WTC11 (cell line): ENCODE measurements at regions not wholly inside any gene's neighbourhood (a gene's known extent, or its start where the extent isn't known, plus 50 kb on each side); places are given as distances from the start of the nearest gene placed in this dataset.

Experiments used
- ATAC-seq: fragments of 200-7000 bp; cut with Tn5 transposase; 2 replicates; pipeline ENCODE4 v1.10.0; 2021; ENCODE audit warnings: mild to moderate bottlenecking, moderate library complexity
- CTCF ChIA-PET: fragments of 300-600 bp; sonication (Branson Sonifier 250); formaldehyde crosslinking; loops from one replicate; lab custom pipeline; 2021; ENCODE audit warnings: antibody characterized with exemption; lab: Charles Lee
- POLR2A ChIA-PET: fragments of 350-600 bp; sonication (Branson Sonifier 250); formaldehyde crosslinking; loops from one replicate; lab custom pipeline; 2021; ENCODE audit warnings: antibody characterized with exemption; lab: Charles Lee
- DNase-seq: peaks from one replicate; pipeline ENCODE4 v3.0.0; 2021; ENCODE audit warnings: low spot score
- H3K27ac Mint-ChIP-seq: 2 replicates; pipeline ENCODE4 v1.8.0; 2021; ENCODE audit warnings: mixed read lengths
- H3K27me3 Mint-ChIP-seq: 2 replicates; pipeline ENCODE4 v1.8.0; 2021; ENCODE audit warnings: low read depth, mild to moderate bottlenecking, moderate library complexity, mixed read lengths
- H3K36me3 Mint-ChIP-seq: 2 replicates; pipeline ENCODE4 v1.8.0; 2021; ENCODE audit warnings: mixed read lengths
- H3K4me1 Mint-ChIP-seq: 2 replicates; pipeline ENCODE4 v1.8.0; 2022; ENCODE audit warnings: mixed read lengths
- H3K4me3 Mint-ChIP-seq: 2 replicates; pipeline ENCODE4 v1.8.0; 2021; ENCODE audit warnings: mild to moderate bottlenecking, moderate library complexity, mixed read lengths
- H3K9me3 Mint-ChIP-seq: 2 replicates; pipeline ENCODE4 v1.8.0; 2021; ENCODE audit warnings: mixed read lengths
- EMX1 ChIP-seq: fragments of 250-450 bp; sonication (Bioruptor Pico); IDR thresholded peaks from 2 replicates; pipeline ENCODE4 v1.8.0; 2021; ENCODE audit warnings: mild to moderate bottlenecking
- FOXJ3 ChIP-seq: sonication (generic); formaldehyde crosslinking; IDR thresholded peaks from 2 replicates; pipeline ENCODE4 v1.9.0; 2021; ENCODE audit warnings: missing genetic modification reagents, mild to moderate bottlenecking, borderline replicate concordance
- JUN ChIP-seq: sonication (generic); formaldehyde crosslinking; IDR thresholded peaks from 2 replicates; pipeline ENCODE4 v1.8.0; 2023; ENCODE audit warnings: mild to moderate bottlenecking, missing genetic modification reagents
- MXD4 ChIP-seq: fragments of 250-450 bp; sonication (Bioruptor Pico); IDR thresholded peaks from 2 replicates; pipeline ENCODE4 v1.8.0; 2021; ENCODE audit warnings: mild to moderate bottlenecking, moderate library complexity, borderline replicate concordance
- OVOL2 ChIP-seq: fragments of 250-450 bp; sonication (Bioruptor Pico); IDR thresholded peaks from 2 replicates; pipeline ENCODE4 v1.9.0; 2021; ENCODE audit warnings: mild to moderate bottlenecking, borderline replicate concordance
- PRRX2 ChIP-seq: fragments of 250-450 bp; sonication (Bioruptor Pico); IDR thresholded peaks from 2 replicates; pipeline ENCODE4 v1.8.0; 2021; ENCODE audit warnings: mild to moderate bottlenecking
- SMAD4 ChIP-seq: sonication (generic); formaldehyde crosslinking; IDR thresholded peaks from 2 replicates; pipeline ENCODE4 v1.8.0; 2022; ENCODE audit warnings: mild to moderate bottlenecking, missing genetic modification reagents
- ZBTB21 ChIP-seq: sonication (generic); formaldehyde crosslinking; IDR thresholded peaks from 2 replicates; pipeline ENCODE4 v1.8.1; 2023; ENCODE audit warnings: mild to moderate bottlenecking, missing genetic modification reagents, borderline replicate concordance
- TF ChIP-seq, protein P1 (sequence below): fragments of 250-450 bp; sonication (Bioruptor Pico); IDR thresholded peaks from 2 replicates; pipeline ENCODE4 v1.9.0; 2021; ENCODE audit warnings: mild to moderate bottlenecking
- TF ChIP-seq, protein P2 (sequence below): fragments of 250-450 bp; sonication (Bioruptor Pico); IDR thresholded peaks from 2 replicates; pipeline ENCODE4 v1.9.0; 2021; ENCODE audit warnings: moderate library complexity, mild to moderate bottlenecking, inconsistent platforms, borderline replicate concordance
- TF ChIP-seq, protein P3 (sequence below): sonication (generic); formaldehyde crosslinking; IDR thresholded peaks from 2 replicates; pipeline ENCODE4 v1.8.1; 2023; ENCODE audit warnings: mild to moderate bottlenecking, missing genetic modification reagents, borderline replicate concordance
- TF ChIP-seq, protein P4 (sequence below): sonication (generic); formaldehyde crosslinking; conservative IDR thresholded peaks from 2 replicates; pipeline ENCODE4 v1.8.1; 2023; ENCODE audit warnings: mild to moderate bottlenecking, low read depth, missing genetic modification reagents, moderate library complexity
- TF ChIP-seq, protein P5 (sequence below): fragments of 250-450 bp; sonication (Bioruptor Pico); IDR thresholded peaks from 2 replicates; pipeline ENCODE4 v2.1.2; 2022; ENCODE audit warnings: mild to moderate bottlenecking, moderate library complexity
- TF ChIP-seq, protein P6 (sequence below): fragments of 250-450 bp; sonication (Bioruptor Pico); IDR thresholded peaks from 2 replicates; pipeline ENCODE4 v1.8.0; 2021; ENCODE audit warnings: mild to moderate bottlenecking

DNA sequence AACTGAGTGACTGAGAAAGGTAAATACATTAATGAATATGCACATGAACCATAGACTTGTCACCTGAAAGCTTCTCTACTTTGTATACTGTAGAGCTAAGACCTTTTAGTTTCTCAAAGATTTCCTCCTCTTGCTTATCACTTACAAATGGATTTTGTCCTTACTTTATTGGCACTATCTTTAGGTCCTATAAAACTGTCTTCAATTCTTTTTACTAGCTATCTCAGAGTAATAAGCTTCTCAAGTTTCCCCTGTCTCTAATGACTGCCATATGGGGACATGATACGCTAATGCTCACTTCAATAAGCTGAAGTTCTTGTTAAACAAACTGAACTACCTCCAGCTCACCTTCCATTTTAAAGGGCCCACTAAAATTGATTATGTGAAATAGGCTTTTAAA is 468.2 kb upstream of the CCDC196 start:
- Mint-ChIP-seq H3K27ac (no peak overlapping the region), H3K4me1 (peaks cover 8% of the 10 kb centered on the region), H3K4me3 (no peak overlapping the region), H3K27me3 (no peaks in the 10 kb centered on the region; the same call in 1 of the 2 replicates), H3K36me3 (peaks cover 3% of the 10 kb centered on the region), H3K9me3 (peaks cover 19% of the 10 kb centered on the region)
- ChIA-PET CTCF (no interaction called here), POLR2A (no interaction called here)
- no peak for ATAC-seq
- no peak for TF ChIP-seq ZBTB21 (CRISPR knock-in tag)
- no peak for TF ChIP-seq EMX1 (CRISPR knock-in tag)
- TF ChIP-seq, protein P1, sequence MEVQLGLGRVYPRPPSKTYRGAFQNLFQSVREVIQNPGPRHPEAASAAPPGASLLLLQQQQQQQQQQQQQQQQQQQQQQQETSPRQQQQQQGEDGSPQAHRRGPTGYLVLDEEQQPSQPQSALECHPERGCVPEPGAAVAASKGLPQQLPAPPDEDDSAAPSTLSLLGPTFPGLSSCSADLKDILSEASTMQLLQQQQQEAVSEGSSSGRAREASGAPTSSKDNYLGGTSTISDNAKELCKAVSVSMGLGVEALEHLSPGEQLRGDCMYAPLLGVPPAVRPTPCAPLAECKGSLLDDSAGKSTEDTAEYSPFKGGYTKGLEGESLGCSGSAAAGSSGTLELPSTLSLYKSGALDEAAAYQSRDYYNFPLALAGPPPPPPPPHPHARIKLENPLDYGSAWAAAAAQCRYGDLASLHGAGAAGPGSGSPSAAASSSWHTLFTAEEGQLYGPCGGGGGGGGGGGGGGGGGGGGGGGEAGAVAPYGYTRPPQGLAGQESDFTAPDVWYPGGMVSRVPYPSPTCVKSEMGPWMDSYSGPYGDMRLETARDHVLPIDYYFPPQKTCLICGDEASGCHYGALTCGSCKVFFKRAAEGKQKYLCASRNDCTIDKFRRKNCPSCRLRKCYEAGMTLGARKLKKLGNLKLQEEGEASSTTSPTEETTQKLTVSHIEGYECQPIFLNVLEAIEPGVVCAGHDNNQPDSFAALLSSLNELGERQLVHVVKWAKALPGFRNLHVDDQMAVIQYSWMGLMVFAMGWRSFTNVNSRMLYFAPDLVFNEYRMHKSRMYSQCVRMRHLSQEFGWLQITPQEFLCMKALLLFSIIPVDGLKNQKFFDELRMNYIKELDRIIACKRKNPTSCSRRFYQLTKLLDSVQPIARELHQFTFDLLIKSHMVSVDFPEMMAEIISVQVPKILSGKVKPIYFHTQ (CRISPR knock-in tag), result no peak
- TF ChIP-seq, protein P2, sequence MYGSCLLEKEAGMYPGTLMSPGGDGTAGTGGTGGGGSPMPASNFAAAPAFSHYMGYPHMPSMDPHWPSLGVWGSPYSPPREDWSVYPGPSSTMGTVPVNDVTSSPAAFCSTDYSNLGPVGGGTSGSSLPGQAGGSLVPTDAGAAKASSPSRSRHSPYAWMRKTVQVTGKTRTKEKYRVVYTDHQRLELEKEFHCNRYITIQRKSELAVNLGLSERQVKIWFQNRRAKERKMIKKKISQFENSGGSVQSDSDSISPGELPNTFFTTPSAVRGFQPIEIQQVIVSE (CRISPR knock-in tag), result no peak
- TF ChIP-seq SMAD4, result no peak
- no peak for TF ChIP-seq JUN (CRISPR knock-in tag)
- TF ChIP-seq, protein P3, sequence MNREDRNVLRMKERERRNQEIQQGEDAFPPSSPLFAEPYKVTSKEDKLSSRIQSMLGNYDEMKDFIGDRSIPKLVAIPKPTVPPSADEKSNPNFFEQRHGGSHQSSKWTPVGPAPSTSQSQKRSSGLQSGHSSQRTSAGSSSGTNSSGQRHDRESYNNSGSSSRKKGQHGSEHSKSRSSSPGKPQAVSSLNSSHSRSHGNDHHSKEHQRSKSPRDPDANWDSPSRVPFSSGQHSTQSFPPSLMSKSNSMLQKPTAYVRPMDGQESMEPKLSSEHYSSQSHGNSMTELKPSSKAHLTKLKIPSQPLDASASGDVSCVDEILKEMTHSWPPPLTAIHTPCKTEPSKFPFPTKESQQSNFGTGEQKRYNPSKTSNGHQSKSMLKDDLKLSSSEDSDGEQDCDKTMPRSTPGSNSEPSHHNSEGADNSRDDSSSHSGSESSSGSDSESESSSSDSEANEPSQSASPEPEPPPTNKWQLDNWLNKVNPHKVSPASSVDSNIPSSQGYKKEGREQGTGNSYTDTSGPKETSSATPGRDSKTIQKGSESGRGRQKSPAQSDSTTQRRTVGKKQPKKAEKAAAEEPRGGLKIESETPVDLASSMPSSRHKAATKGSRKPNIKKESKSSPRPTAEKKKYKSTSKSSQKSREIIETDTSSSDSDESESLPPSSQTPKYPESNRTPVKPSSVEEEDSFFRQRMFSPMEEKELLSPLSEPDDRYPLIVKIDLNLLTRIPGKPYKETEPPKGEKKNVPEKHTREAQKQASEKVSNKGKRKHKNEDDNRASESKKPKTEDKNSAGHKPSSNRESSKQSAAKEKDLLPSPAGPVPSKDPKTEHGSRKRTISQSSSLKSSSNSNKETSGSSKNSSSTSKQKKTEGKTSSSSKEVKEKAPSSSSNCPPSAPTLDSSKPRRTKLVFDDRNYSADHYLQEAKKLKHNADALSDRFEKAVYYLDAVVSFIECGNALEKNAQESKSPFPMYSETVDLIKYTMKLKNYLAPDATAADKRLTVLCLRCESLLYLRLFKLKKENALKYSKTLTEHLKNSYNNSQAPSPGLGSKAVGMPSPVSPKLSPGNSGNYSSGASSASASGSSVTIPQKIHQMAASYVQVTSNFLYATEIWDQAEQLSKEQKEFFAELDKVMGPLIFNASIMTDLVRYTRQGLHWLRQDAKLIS (CRISPR knock-in tag), result no peak
- no peak for TF ChIP-seq PRRX2 (CRISPR knock-in tag)
- TF ChIP-seq, protein P4, sequence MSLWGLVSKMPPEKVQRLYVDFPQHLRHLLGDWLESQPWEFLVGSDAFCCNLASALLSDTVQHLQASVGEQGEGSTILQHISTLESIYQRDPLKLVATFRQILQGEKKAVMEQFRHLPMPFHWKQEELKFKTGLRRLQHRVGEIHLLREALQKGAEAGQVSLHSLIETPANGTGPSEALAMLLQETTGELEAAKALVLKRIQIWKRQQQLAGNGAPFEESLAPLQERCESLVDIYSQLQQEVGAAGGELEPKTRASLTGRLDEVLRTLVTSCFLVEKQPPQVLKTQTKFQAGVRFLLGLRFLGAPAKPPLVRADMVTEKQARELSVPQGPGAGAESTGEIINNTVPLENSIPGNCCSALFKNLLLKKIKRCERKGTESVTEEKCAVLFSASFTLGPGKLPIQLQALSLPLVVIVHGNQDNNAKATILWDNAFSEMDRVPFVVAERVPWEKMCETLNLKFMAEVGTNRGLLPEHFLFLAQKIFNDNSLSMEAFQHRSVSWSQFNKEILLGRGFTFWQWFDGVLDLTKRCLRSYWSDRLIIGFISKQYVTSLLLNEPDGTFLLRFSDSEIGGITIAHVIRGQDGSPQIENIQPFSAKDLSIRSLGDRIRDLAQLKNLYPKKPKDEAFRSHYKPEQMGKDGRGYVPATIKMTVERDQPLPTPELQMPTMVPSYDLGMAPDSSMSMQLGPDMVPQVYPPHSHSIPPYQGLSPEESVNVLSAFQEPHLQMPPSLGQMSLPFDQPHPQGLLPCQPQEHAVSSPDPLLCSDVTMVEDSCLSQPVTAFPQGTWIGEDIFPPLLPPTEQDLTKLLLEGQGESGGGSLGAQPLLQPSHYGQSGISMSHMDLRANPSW (CRISPR knock-in tag), result no peak
- no peak for TF ChIP-seq OVOL2 (CRISPR knock-in tag)
- TF ChIP-seq, protein P5, sequence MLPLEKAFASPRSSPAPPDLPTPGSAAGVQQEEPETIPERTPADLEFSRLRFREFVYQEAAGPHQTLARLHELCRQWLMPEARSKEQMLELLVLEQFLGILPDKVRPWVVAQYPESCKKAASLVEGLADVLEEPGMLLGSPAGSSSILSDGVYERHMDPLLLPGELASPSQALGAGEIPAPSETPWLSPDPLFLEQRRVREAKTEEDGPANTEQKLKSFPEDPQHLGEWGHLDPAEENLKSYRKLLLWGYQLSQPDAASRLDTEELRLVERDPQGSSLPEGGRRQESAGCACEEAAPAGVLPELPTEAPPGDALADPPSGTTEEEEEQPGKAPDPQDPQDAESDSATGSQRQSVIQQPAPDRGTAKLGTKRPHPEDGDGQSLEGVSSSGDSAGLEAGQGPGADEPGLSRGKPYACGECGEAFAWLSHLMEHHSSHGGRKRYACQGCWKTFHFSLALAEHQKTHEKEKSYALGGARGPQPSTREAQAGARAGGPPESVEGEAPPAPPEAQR (CRISPR knock-in tag), result no peak
- no peak for TF ChIP-seq FOXJ3 (CRISPR knock-in tag)
- TF ChIP-seq, protein P6, sequence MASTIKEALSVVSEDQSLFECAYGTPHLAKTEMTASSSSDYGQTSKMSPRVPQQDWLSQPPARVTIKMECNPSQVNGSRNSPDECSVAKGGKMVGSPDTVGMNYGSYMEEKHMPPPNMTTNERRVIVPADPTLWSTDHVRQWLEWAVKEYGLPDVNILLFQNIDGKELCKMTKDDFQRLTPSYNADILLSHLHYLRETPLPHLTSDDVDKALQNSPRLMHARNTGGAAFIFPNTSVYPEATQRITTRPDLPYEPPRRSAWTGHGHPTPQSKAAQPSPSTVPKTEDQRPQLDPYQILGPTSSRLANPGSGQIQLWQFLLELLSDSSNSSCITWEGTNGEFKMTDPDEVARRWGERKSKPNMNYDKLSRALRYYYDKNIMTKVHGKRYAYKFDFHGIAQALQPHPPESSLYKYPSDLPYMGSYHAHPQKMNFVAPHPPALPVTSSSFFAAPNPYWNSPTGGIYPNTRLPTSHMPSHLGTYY (CRISPR knock-in tag), result no peak
- no peak for TF ChIP-seq MXD4 (CRISPR knock-in tag)
- no peak for DNase-seq
